H1 (cell line): ENCODE measurements at regions not wholly inside any gene's neighbourhood (a gene's known extent, or its start where the extent isn't known, plus 50 kb on each side); places are given as distances from the start of the nearest gene placed in this dataset.

ENCODE experiments used
- HDAC6 ChIP-seq: IDR thresholded peaks from one replicate; pipeline ENCODE4 v1.7.1; 2012; ENCODE audit warnings: low read depth, mild to moderate bottlenecking, inconsistent platforms, low read length, moderate library complexity
- RFX5 ChIP-seq: IDR thresholded peaks from 2 replicates; pipeline ENCODE4 v1.6.1; 2011; ENCODE audit warnings: low read depth, low read length, improper control_type of control experiment, borderline replicate concordance
- SIN3A ChIP-seq, 2 experiments: IDR thresholded peaks in 1 of 2; conservative IDR thresholded peaks in 1 of 2; 2 replicates each; pipeline ENCODE4 v1.6.1; 2011 to 2012; ENCODE audit warnings: low read length in 2 of 2, improper control_type of control experiment in 1 of 2, low read depth in 1 of 2, mild to moderate bottlenecking in 1 of 2
- YY1 ChIP-seq: IDR thresholded peaks from 2 replicates; pipeline ENCODE4 v1.6.1; 2011; ENCODE audit warnings: low read depth, mild to moderate bottlenecking, low read length

- no peak for TF ChIP-seq YY1
- TF ChIP-seq SIN3A (conservative IDR thresholded peaks at IDR 0.05 in 1 of 2, IDR thresholded peaks at IDR 0.05 in 1 of 2; ENCODE audit: low read depth in 1 of 2, low read length in 2 of 2): no peak
- TF ChIP-seq RFX5: no peak
- no peak for TF ChIP-seq HDAC6
Measured at GRCh38 chr2:139059617-139060016, 279.4 kb upstream of the NXPH2 start (continued).
